GM21447 (cell line): ENCODE measurements at regions not wholly inside any gene's neighbourhood (a gene's known extent, or its start where the extent isn't known, plus 50 kb on each side); places are given as distances from the start of the nearest gene placed in this dataset.

ENCODE experiments used
- ATAC-seq: cut with Tn5 transposase; IDR thresholded peaks from one replicate; pipeline ENCODE4 v1.9.1; 2021; ENCODE audit not compliant: unreplicated experiment

DNA sequence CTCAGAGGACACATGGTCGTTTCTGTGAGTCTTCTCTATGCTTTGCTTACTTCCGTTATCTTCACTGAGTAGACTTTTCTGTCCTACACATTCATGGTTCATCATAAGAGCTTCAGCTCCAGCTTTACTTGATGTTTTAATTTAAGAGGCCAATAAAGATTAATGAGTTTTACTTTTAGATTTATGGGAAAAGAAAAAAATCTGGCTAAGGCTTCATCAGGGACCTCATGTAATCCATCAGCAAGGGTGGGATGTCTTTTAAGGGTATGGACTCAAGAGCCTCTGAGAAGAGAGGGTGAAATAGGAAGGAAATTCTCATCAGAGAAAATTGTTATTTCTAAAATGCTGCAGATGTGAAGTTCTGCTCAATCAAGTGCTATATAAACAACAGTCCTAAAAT lies 963.0 kb upstream of the RAG2 start:
- ATAC-seq = no peak

DNA sequence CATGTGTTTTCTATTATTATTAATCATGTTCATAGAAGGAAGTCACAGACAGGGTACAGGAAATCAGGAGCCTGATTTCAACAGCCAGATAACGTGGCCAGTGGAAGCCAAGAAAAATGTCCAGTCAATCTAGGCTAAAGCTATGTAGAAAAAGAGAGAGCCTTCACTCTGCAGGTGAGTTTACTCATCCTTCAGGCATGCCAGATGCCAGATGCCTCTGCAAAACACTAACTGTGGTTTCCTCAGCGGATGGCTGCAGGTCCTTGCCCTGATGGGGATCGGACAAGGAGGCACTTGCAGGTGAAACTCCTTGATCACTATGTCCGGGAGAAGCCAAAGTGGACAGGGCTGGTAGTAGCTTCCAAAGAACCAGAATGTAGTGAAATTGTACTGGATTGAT lies 962.3 kb upstream of the RAG2 start:
- no peak for ATAC-seq

DNA sequence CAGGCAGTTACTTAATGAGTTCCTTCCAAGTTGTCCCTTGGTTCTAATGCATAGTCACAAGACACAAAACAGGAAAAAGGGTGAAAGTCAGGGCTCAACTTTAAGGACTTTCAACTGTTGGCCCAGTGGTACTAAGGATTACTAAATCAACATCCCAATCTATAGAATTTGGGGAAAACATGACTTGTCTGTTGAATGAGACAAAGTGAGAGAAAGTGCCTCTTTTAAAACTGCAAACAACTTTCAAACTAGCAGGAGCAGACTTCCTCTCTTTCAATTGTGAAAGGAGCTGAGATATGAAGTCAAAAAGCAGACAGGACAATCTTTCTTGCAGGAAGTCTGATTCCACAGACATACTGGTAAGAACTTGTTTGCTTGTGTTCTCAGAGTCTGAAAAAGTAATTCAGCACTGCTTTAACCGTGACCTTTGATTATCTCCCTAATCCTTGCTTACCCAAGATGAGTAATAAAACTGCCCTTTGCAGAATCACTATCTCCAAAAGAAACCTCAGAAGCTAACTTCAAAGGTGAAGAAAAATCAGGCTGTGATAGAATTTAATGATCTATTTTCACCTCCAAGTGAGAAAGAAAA lies 960.7 kb upstream of the RAG2 start:
- no peak for ATAC-seq

DNA sequence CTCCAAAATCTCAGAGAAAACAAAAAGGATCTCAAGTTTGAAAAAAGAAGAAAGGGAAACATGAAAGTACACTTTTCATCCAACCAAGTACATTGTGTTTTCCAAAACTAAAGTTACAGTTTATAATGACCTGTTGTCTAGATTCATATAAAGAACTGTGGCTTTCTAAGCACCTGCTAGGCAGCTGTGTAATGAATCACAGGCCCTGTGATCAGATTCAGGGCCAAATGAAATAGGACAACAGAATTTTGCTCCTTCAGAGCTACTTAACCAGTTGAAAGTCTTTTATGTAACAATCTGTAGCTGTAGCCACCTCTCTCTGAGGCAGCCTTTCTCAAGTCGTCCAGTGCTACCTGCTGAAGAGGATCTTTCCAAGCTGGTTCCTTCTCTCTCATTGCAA lies 960.0 kb upstream of the RAG2 start:
- no peak for ATAC-seq

DNA sequence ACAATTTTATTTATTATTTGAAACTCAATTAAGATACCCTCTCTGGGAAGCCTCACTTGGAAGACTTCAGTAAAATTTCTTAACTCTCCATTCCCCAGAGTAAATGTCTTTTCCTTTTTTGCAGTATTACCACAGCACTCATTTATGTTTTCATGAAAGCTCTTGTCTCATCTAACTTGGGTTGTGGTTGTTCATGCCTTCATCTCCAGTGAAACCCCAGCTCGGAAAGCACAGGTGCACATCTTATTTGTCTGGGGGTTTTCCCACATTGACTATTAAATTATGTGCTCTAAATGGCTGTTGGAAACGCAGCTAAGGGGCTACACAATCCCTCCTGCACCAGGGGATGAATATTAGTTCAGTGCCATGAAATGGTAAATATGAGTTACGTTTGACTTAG lies 954.2 kb upstream of the RAG2 start:
- no peak for ATAC-seq

DNA sequence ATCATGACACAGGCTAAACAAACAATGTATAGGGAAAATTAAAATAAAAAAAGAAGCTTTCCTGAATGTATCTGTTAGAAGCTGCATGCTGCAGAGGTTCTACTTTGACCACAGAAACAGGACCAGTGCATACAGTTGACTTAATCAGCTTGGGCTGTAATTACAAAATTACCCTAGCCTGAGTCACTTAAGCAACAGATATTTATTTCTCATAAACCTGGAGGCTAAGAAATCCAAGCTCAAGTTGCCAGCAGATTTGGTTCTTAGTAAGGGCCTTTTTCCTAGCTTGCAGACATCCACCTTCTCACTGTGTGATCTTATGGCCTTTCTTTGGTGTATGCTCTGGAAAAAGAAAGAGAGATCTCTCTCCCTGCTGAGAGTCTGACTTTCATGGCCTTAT lies 946.5 kb upstream of the RAG2 start:
- no peak for ATAC-seq

DNA sequence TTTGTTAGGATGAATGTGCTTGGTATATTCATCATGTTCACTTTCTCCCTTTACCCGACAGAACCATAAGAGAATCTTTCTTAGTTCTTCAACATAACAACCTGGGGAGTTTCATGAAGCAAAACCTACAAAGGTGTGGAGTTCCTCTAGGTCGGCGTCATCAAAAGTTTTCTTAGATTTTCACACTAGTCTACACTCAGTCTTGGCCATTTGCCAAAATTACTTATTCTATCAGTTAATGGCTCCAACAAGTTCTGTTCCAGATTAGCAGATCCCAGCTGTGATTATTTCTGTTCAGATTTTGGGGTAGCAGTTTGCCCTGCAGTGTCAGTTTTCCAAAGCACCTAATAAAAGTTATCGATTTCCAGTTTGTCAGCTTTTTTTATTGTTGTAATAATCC lies 935.8 kb upstream of the RAG2 start:
- no peak for ATAC-seq

DNA sequence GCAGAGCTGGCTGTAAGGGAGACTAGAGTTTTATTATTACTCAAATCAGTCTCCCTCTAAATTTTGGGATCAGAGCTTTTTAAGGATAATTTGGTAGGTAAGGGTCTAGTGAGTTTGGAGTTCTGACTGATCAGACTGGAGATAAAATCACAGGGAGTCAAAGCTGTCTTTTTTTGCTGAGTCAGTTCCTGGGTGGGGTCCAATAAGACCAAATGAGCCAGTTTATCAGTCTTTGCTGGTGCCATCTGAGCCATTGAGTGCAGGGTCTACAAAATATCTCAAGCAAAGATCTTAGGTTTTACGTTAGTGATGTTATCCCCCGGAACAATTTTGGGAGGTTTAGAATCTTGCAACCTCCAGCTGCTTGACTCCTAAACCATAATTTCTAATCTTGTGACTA lies 935.1 kb upstream of the RAG2 start:
- ATAC-seq = no peak

DNA sequence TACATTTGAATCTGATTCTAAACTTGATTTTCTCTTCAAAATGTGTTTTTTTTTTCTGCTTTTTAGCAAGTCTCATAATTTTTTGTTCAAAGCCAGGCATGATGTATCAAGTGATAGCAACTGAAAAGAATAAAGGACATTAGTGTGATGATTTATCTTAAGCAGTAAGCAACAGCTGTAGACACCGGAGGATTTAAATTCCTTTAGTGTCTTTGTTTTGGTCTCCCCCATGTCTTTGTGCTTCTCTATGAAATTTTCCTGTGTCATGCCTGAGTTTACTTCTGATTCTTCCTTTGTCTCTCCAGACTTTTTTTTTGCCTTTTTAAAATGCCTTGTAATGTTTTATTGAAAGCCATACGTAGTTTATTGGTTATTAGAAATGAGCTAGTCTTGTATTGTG lies 934.2 kb upstream of the RAG2 start:
- no peak for ATAC-seq

DNA sequence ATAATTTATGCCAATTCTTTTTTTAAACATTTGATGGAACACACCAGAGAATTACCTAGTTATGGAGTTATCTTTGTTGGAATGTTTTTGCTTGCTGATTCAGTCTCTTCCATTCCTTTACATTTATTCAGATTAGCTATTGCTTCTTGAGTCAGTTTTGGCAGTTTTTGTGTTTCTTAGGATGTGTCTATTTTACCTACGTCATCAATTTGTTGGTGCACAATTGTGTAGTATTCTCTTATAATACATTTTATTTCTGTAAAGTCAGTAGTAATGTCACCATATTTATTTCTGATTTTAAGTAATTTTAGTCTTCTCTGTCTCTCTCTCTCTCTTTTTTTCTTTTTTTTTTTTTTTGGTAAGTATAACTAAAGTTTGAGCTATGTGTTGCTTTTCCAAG lies 929.5 kb upstream of the RAG2 start:
- no peak for ATAC-seq

DNA sequence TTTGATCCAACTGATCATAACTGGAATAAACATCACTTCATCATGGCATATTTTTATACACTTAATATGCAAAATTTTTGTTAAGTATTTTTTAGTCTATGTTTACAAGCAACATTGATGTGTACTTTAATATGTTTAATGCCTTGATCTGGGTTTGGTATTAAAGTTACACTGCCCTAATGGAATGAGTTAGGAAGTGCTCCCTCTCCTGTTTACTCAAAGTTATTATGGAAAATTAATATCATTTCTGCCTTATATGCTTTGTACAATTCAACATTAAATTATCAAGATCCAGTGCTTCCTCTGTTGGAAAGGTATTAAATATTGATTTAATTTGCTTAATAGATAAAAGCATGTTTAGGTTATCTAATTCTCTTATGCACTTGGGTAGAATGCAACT lies 927.3 kb upstream of the RAG2 start:
- ATAC-seq = no peak

DNA sequence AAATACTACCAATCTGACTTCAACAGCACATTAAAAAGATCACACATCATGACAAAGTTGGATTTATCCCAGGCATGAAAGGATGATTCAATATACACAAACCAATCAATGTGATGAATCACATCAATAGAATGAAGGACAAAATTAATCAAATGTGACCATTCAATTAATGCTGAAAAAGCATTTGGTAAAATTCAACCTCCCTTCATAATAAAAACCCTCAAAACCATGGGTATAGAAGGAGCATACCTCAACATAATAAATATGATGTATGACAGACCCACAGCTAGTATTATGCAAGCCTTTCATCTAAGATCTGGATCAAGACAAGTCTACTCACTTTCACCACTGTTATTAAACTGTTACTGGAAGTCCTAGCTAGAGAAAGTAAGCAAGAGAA lies 921.7 kb upstream of the RAG2 start:
- ATAC-seq = no peak

DNA sequence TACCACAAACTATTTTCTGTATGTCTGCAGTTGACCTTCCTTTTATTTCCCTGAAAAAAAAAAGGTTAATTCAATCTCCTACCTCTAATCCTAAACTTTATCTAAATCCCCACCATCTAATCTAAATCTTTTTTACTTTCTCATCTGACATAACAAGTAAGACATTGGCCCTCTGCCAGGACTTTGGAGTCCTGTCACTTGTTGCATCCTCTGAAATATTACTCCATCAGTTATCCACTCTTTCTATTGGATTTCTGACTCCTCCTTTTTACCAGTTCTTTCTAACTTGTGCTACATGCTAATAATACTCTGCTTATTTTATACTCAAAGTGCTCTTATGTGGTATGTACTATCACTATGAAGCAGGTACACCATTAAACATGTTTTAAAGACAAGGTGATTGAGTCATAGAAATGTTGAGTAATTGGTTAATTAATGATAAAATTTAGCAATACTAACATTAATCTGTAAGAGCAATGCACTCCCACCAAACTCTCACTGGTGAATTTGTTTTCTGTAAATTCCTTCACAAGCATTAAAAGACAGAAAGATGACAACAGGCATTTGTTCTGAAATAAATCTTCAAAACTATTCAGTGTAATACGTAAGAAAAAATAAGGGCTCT lies 914.2 kb upstream of the RAG2 start:
- no peak for ATAC-seq

DNA sequence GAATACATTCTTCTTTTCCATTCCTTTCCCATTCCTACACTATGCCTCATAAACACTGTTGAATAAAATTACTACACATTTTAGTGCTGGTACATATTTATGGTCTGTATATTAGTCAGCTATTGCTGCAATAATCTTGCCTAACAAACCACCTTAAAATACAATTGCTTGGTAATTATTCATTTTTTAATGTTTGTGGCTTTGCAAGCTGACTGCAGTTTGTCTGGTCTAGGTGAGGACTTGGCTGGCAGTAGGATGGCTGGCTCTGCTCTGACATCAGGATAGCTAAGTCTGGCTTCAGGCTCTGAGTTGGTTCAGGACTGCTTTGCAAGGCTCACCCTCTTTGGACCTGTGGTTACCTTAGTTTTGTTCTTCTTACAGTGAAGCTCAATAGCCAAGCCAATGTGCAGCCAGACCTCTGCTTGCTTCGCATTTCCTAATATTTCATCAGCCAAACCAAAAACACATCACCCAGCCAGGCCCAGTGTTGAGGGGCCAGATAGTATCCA lies 913.4 kb upstream of the RAG2 start:
- ATAC-seq = no peak

DNA sequence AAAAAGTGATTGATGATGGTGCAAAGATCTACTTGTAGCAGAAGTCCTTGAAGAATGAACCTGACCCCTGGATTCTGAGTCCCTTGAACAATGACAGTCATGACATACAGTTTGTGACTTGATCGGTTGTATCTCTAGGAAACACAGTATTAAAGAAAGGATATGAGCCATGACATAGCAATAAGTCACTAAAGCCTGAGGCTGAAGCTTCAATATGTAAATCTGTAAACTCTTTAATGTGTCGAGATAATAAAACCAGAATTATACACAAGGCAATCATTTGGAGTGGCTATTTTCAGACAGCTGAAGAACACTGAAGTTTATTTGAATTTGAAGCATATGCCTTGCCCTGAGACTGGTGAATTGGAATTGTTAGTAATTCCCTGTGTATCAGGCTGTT lies 911.5 kb upstream of the RAG2 start:
- no peak for ATAC-seq

DNA sequence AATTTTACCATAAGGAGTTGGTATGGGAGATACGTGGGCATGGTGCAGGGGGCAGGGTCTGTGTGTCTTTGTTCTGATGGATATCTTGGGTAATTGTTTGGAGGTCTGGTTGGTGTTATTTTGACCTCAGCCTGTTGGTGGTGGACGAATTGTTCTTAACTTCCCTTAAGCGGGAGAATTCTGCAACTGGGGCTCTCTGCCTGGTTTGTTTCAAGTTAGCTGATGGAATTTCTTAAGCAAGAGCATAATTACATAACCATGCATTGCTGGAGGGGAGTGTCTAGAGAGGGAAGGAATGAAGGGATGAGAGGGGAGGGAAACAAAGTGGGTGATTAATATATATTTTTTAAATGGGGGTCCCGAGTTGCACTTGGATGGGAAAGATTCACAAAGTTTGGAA lies 908.5 kb upstream of the RAG2 start:
- no peak for ATAC-seq

DNA sequence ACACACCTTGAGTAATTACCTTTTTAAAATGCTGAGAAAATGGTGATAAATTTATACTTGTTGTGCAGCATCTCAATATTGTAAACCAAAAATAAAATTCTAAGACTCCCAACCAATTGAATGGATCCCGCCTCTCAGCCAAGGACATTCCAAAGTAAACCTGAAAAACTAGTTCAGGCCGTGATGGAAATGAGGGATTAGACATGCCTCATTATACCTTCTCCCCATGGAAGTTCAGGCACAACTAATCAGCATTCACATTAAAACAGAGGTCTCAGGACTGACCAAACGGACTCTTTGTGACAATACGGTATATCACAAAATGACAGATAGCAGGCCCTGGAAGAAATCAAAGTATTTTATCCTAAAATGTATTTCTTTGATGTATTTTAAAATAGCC lies 907.4 kb upstream of the RAG2 start:
- no peak for ATAC-seq

DNA sequence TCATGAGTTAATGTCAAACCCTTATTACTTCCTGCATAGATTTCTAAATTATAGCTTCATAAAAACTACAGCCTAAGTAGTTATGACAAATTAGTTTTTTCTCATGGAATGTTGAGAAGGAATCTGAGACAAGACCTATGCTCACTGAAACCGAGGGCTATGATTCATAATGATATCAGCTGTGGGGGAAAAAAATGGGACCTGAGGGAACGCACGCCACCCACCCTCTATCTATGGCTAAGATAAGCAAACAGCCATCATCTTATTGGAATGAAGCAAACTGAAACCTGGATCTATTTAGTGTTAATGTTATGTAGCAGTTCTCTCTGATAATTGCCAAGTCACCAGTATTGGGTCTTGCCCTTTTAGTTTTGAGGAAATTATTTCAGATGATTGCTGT lies 906.9 kb upstream of the RAG2 start:
- no peak for ATAC-seq

DNA sequence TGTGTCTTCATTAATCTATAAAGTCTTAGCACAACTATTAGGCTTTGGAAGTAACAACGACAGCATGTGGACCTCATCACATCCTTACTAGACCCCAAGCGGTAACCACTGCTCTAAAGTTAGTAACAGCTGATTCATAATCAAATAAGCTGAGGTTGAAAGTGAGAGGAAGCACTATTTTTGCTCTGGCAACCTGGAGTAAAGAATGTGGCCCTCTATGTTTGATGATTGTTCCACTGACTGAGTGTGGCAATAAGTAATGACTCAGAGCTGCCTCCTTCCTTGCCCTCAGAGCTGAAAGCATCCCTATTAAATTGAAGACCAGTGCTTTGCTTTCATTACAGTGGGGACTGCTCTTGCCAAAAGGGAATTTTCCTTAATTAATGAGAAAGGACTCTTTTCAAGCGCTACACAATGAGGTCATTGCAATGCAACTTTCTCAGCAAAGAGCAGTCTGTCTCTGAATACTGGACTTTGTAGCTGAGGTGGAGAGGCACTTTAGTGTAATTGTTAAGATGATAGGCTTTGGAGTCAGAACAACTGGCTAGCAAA lies 906.1 kb upstream of the RAG2 start:
- ATAC-seq = peak; percentile 91

DNA sequence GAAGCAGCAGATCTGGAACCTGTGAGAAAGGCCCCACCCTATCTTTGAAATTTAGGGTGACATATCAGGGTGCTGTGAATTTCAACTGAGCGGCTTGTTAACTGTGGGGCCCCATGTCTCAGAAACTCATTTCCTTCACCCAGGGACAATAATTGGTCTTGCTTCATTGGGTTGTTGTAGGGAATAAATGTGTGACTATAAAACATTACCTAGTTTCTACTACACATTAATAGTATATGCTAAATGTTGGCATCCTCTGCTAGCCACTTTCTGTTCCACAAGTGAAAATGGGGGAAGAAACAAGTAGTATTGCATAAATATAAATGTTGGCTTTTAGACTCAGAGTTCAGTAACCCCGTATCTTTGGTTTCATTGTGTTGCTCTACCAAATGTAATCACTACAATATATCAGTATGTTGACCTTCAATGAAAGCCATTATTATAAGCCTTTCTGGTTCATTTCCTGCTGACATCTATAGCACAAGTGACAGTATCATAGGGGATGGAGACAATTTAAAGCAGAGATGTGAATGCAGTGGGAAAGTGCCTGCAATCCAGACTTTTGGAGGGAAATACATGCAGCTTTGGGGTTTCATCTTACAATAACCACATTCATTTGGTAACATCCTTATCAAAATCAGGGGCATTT lies 905.5 kb upstream of the RAG2 start:
- ATAC-seq = peak; percentile 45

DNA sequence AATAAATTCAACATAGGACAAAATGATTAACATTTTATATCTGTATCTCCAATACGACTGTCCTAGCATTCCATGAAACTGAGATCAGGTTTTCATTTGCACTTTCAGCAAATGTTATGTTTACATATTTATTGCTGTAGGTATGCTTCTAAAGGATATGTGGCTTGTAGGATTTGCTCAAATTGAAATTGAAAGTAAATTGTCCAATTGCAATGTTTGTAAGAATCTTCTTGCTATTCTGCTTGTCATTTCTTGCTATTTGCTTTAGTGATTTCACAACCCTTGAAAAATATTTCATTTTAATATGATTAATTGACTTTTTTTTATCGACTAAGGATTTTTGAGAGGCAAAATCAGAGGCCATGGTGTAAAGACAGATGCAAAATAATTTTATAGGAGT lies 904.2 kb upstream of the RAG2 start:
- ATAC-seq = no peak

DNA sequence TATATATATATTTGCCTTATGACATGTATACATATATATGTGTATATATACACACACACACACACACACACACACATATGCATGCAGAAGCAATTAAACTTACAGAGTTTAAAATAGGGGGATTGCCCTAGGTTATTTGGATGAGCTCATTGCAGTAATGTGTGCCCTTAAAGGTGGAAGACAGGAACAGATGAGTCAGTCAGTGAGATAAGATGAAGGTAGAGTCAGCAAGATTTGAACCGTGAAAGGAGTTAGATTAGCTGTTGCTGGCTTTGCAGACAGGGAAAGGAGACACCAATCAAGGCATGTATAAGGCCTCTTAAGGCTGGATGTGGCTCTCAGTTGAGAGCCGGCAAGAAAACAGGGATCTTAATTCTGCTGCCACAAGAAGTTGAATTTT lies 902.4 kb upstream of the RAG2 start:
- no peak for ATAC-seq
